RKO (cell line): ENCODE measurements at regions not wholly inside any gene's neighbourhood (a gene's known extent, or its start where the extent isn't known, plus 50 kb on each side); places are given as distances from the start of the nearest gene placed in this dataset.
"Not testable (repeated sequence)": the region's sequence is repeated elsewhere in the genome, so short reads cannot be mapped to it uniquely, and the experiment has no call there.

ENCODE experiments used
- DNase-seq: peaks from one replicate; pipeline ENCODE4 v3.0.0-alpha.2; 2016; ENCODE audit warnings: low spot score

DNA sequence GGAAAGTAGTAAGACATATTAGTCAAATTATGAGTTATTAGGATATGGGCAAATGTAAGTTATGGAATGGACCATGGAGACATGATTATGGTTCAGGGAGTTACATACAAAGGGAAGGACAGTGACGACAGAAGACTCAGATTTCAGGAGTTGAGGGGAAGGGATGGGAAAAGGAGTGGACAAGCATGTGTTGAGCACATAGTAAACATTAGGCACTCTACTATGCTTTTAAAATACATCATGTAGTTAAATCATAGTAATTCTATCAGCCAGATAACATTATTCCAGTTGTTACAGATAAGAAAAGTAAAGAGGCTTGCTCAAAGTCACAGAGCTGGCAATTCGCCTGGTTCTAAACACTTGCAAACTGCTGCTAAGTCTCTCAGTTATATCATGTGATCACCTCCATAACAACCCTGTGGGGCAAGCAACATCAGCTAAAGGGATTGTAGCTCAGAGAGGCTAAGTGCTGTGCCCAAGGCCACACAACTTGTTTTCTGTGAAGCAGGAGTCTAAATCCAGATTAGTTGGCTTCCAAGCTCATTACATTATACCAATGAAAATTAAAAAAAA lies 115.2 kb upstream of the MDFIC start:
- DNase-seq: no peak

DNA sequence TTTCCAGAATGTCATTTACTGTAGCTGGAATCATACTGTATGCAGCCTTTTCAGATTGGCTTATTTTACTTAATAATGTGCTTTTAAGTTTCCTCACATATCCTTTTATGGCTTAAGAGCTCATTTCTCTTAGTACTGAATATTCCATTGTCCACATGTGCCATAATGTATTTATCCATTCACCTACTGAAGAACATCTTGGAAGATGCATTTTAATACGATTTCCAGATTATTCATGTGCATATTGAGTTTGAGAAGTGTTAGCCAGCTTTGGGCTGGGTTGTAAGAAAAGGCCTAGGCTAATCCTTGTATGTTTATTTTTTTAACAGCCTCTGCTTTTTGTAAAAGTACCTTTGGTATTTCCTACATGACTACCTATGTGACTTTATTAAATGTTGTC lies 109.3 kb upstream of the MDFIC start:
- DNase-seq: no peak

DNA sequence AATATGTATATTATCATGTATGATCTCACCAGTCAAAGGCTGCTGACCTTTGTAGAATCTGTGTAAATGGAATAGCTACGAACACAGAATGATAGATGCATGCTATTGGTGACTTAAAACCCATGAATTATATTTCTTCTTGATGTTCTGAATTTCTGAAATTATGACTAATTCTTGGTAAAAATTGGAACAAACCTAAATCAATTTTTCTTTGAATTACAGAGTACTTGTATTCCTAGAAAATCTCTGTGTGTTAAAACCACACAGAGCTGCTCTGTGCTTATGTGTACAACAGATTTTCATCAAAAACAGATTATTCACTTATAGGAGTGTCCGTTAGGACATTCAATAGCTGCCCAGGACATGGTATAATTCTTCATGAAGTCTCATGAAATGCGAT lies 108.3 kb upstream of the MDFIC start:
- no peak for DNase-seq

DNA sequence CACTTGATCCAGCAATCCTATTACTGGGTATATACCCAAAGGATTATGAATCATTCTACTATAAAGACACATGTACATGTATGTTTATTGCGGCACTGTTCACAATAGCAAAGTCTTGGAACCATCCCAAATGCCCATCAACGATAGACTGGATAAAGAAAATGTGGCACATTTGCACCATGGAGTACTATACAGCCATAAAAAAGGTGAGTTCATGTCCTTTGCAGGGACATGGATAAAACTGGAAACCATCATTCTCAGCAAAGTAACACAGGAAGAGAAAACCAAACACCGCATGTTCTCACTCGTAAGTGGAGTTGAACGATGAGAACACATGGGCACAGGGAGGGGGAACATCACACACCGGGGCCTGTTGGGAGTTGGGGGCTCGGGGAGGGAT lies 104.9 kb upstream of the MDFIC start:
- not testable (repeated sequence) for DNase-seq

GRCh38 chr7:114818501-114818900 lies 103.4 kb upstream of the MDFIC start:
- peak; percentile 73 for DNase-seq

GRCh38 chr7:114819616-114820362 lies 102.1 kb upstream of the MDFIC start:
- DNase-seq: peak; percentile 78

GRCh38 chr7:114821030-114821900 lies 100.6 kb upstream of the MDFIC start:
- no peak for DNase-seq

DNA sequence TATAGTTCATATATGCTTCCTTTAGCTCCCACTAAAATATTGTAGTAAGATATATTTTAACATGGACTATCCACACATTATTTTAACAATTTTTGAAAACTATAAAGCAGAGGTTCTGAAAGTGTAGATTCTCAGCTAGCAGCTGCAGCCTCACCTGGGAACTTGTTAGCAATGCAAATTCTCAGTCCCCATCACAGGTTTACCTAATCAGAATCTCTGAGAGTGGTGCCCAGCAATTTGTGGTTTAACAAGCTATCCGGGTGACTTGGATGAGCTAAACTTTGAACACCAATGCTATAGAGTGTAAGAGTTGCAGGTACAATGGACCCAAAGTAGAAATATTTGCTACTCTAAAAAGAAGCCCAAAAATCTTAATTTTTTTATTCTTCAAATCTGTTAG lies 99.8 kb upstream of the MDFIC start:
- DNase-seq: no peak

DNA sequence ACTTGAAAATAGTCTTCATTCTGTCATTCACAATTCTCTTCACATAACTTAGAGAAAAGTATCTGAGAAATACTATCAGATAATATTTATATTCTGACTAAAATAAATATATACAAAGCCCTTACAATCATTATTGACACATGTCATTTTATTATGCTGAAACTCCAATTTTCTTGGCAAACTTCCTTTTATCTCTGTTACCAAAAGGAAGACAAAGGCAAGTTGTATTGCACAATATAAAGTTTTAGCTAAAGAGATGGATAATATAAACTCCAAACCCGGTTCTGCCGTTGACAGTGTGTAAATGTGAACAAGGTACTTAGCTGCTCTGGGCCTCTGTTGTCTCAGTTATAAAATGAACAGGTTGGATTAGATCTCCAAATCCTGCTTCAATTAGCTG lies 99.0 kb upstream of the MDFIC start:
- DNase-seq: no peak

GRCh38 chr7:114823290-114823689 lies 98.6 kb upstream of the MDFIC start:
- no peak for DNase-seq

DNA sequence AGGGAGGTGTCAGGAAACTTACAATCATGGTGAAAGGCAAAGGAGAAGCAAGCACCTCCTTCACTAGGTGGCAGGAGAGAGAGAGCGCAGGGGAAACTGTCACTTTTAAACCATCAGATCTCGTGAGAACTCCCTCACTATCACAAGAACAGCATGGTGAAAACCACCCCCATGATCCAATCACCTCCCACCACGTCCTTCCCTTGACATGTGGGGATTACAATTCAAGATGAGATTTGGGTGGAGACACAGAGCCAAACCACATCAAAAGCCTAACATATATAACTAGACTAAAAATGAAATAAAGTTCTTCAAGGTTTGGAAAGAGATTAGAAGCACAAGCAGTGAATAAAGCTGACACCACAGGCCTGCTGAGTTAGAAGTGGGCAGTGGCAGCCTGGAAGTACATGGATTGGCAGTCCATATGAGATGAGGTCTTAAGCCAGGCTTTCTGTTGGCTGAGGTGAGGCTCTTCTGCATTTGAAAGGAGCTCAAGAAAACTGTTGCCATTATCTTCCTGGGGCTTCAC lies 96.4 kb upstream of the MDFIC start:
- DNase-seq: no peak

DNA sequence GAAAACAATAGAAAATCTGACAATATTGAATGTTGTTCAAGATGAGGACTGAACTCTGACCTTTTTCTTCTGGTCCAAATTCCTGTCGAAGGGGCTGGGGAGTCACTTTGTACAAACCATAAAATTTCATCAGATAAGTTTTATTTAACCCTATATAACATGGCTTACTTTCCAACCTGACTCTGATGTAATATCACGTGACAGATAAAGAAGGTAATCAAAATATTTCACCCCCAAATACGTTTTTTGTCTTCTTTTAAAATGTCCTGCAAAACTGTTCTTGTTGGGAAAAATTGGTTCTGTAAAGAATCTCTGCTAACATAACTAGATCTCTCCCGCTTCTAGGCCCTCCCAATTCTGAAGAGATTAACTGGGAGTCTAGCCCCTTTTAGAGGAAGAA lies 90.9 kb upstream of the MDFIC start:
- no peak for DNase-seq

DNA sequence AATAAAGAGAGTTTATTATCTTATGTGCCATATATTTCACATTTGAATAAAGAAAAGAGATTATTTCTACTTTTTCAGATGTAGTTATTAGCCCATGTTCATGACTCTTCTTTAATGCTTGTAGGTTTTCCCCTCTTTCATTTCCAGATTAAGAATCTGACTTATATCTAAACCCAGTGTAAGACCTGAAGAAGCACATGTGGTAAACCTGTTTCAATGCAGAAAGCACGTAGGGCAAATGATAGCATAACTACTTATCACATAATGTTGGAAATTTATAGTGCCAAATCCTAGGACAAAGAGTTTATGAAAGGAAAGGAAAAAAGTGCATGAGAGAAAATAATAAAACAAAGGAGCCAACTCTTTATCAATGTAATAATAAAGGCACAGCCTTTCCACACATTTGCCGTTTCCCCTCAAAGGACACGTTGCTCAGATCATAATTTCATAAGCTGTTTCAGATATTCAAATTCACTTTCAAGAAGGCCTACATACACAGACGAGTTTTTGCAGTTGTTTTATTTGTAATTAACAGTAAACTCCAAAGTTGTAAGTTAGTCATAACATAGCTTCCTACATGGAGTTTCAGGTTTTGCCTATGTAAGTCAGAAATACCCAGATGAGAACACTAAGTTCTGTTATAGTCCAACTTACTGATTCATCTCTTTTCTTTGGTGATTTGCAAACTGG lies 88.8 kb upstream of the MDFIC start:
- DNase-seq: no peak

DNA sequence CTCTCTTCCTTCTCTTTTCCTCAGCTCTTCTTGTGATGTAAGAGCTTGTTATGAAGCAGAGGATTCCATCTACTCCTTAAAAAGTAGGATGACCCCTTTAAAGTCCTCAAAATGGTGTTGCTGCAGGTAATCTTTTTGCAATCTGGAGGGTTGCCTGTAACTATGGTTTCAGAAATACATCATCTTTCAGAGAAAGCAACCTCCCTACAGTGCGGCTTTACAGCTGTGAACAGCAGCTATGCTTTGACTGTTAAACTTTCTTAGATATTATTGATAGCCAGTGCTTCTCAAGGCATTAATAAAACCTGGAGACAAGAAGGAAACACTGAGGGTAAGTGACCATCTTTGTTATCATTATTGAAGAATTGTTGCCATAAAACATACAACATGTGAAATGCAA lies 86.6 kb upstream of the MDFIC start:
- no peak for DNase-seq

DNA sequence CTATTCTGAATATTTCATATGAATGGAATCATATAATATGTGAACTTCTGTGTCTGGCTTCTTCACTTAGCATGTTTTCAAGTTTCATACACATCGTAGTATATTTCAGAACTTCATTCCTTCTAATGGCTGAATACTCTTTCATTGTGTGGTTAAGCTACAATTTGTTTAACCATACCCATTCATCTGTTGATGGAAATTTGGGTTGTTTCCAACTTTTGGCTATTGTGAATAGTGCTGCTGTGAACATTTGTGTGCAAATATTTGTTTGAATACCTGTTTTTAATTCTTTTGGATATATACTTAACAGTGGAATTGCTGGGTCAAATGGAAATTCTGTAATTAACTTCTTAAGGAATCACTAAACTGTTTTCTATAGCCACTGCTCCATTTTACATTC lies 86.0 kb upstream of the MDFIC start:
- no peak for DNase-seq

DNA sequence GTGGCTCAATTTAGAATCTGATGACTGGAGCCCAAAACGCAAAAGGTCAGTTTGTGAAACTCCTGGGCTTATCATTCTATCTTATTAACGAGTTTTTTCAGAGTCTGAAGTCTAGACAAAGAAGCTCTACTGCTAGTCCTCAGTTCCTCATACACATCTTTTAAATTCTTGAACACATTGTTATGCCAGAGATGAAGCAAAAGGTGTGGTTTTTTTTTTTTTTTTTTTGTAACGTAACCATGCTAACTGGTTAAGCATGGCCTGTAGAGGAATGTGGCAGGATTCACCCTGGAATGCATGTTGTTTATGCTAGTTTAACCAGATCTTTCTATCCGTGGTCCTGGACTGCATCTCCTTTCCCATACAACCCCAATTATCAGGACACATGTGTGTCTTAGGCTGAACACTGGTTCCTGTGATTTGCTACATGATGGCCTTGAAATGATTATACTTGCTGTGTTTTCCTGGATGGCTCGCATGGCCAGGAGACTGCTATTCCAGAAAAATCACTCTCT lies 79.3 kb upstream of the MDFIC start:
- DNase-seq: no peak

DNA sequence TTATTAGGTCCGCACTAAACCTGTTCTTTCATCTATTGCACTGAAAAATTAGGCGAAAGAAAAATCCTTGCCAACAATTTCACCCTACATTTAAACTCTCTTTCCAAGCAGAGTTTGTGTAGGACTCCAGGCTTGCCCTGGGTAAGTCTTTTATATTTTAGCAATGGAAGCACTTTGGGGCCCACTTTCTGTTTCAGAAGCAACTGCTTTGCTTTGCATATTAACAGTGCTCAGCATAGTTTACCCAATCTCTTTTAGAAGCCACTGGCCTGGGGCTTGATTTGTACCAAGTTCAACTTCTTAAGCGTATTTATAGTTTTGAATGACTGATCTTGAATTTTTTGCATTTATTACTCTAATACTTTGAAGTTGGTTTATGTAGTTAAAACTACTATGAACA lies 78.8 kb upstream of the MDFIC start:
- DNase-seq: no peak

DNA sequence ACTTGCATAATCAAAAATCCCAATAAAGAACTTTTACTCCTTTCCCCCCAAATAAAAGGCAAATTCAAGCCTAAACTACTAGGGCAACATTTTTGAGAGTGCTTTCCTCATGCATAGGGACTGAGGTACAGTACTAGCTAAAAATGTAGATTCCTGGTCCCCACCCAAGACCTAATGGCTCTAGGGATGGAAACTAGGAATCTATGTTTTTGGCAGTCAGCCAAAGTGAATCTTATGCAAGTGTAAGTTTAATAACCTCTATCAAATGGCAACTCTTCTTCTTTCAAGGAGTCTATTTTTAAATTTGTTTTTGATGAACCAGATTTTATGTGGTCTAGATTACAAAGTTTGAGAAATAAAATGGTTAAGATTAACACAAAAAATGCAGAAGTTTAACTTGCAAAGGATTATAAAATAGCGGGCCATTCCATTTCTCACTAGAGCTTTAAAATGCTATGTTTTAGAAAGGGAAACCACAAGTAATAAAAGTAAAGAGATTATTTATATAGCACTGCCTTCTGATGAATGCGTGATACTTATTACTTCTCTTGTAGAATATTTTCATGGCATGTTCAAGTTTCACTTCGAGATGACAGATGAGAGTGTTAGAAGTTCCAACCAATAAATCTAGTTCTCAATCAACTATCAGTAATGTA lies 70.4 kb upstream of the MDFIC start:
- DNase-seq: no peak

DNA sequence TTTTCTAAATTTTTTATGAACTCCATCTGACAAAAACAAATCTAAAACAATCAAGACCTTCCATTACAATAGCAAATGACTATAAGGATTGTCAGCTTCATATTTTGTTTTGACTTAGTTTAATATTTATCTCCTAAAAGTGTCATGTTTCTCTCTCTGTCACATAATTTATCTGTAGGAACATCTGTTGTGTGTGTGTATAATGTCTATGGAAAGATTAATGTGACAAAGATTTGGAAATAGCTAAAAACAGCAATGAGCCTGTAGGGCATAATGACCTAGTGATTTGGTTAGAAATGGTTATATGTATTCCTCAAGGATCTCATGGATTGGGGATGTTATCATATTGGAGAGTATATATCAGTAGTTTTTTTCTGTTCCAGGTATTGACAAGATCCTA lies 69.6 kb upstream of the MDFIC start:
- DNase-seq: no peak

DNA sequence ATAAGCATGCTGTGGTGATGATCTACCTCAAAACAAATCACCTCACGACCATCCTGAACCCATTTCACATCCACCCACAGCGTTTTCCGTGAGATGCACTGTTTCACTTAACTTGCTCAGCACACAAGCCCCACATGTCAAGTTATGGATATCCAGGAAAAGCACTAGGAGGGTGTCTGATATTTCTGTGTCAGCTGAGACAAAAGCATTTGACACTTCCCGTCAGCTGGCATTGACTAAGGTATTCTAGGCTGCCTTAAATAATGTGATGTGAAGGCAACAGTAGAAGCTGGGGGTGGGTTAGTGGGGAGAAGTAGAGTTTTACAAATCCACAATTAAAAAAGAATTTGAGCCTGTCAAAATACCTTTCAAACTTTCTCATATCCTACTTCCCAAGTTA lies 68.7 kb upstream of the MDFIC start:
- no peak for DNase-seq

DNA sequence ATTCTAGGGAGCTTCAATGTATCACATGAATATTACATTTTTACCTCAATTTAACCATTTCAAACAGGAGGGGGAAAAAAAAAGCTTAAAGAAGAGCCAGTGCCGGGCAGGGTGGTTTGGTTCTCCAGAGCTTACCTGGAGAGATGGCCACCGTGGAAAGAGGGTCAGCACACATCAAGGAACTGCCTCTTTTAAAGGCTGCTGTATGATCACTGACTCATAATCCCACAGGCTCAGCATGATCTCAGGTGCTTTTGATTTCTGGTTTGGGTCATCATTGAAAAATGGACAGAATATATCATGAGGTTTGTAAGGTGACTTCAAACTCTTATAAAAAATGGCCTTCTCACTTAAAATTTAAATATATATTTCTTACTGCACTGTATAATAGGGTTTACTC lies 67.5 kb upstream of the MDFIC start:
- no peak for DNase-seq

DNA sequence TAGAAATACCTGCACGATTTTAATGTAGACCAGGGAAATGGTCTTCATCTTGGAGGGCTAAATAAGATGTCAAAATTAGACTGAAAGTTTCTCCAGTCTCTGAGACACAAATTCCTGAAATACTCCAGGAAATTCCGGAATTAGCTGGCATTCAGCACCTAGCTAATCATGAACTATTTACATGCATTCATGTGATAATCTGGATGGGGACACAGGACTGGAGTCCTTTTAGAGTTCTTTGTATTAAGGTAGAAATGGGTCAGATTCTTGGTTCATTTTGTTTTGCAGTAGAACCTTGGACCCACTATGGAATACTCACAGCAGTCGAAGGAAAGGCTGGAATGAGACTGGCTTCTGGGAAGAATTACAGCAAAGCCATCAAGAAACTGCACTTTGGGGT lies 65.3 kb upstream of the MDFIC start:
- DNase-seq: no peak
